Keratinocyte (primary cell): ENCODE measurements at regions not wholly inside any gene's neighbourhood (a gene's known extent, or its start where the extent isn't known, plus 50 kb on each side); places are given as distances from the start of the nearest gene placed in this dataset.

Experiments used
- DNase-seq: peaks from one replicate; pipeline ENCODE4 v3.0.0-alpha.2; 2011; ENCODE audit warnings: low read depth, missing footprints, low spot score
- FAIRE-seq: peaks from 2 replicates; lab custom pipeline; 2011; peaks lifted over from hg19 to GRCh38; lab: Jason Lieb, UNC
- H2AFZ ChIP-seq: 2 replicates; pipeline ENCODE4 v1.6.0; 2012; ENCODE audit warnings: low read length, control low read depth, inconsistent platforms; ENCODE audit not compliant: control insufficient read depth
- H3K27ac ChIP-seq: 2 replicates; pipeline ENCODE4 v1.5.1; 2011; ENCODE audit warnings: low read length; ENCODE audit not compliant: control insufficient read depth, insufficient read depth
- H3K27me3 ChIP-seq: 3 replicates; pipeline ENCODE4 v1.6.0; 2011; ENCODE audit warnings: low read length; ENCODE audit not compliant: control insufficient read depth, insufficient read depth; ENCODE audit errors: extremely low read depth
- H3K36me3 ChIP-seq, 2 experiments: 2 replicates in 1 of 2; 3 replicates in 1 of 2; pipeline ENCODE4 v1.5.1; 2011; ENCODE audit warnings: low read length in 2 of 2, mild to moderate bottlenecking in 1 of 2; ENCODE audit not compliant: control insufficient read depth in 2 of 2, insufficient read depth in 2 of 2; ENCODE audit errors: extremely low read depth in 1 of 2
- H3K4me1 ChIP-seq: 3 replicates; pipeline ENCODE4 v1.5.1; 2011; ENCODE audit warnings: low read length; ENCODE audit not compliant: control insufficient read depth, insufficient read depth; ENCODE audit errors: extremely low read depth
- H3K4me2 ChIP-seq: 3 replicates; pipeline ENCODE4 v1.6.0; 2011; ENCODE audit warnings: low read depth, low read length; ENCODE audit not compliant: control insufficient read depth, insufficient read depth; ENCODE audit errors: extremely low read depth
- H3K4me3 ChIP-seq, 3 experiments: fragments of 200-600 bp in 1 of 3; sonication (generic) in 1 of 3; 2 replicates in 2 of 3; 3 replicates in 1 of 3; pipeline ENCODE4 v1.5.1; 2011 to 2016; ENCODE audit warnings: low read length in 3 of 3, mild to moderate bottlenecking in 3 of 3, control low read depth in 2 of 3, inconsistent platforms in 1 of 3, low read depth in 1 of 3, mixed read lengths in 1 of 3, mixed run types in 1 of 3, moderate library complexity in 1 of 3; ENCODE audit not compliant: control insufficient read depth in 2 of 3, insufficient read depth in 2 of 3; ENCODE audit errors: extremely low read depth in 1 of 3
- H3K79me2 ChIP-seq: 2 replicates; pipeline ENCODE4 v1.6.0; 2012; ENCODE audit warnings: low read length; ENCODE audit not compliant: control insufficient read depth, insufficient read depth
- H3K9ac ChIP-seq: 3 replicates; pipeline ENCODE4 v1.6.0; 2011; ENCODE audit warnings: low read length; ENCODE audit not compliant: control insufficient read depth, insufficient read depth; ENCODE audit errors: extremely low read depth
- H3K9me1 ChIP-seq: 3 replicates; pipeline ENCODE4 v1.6.0; 2011; ENCODE audit warnings: low read length; ENCODE audit not compliant: control insufficient read depth, insufficient read depth; ENCODE audit errors: extremely low read depth
- H3K9me3 ChIP-seq: 2 replicates; pipeline ENCODE4 v1.5.1; 2012; ENCODE audit warnings: low read depth, low read length; ENCODE audit not compliant: control insufficient read depth
- H4K20me1 ChIP-seq: 3 replicates; pipeline ENCODE4 v1.6.0; 2011; ENCODE audit warnings: low read length; ENCODE audit not compliant: control insufficient read depth, insufficient read depth; ENCODE audit errors: extremely low read depth
- CTCF ChIP-seq, 3 experiments: IDR thresholded peaks in 1 of 3; conservative IDR thresholded peaks in 1 of 3; optimal IDR thresholded peaks in 1 of 3; 2 replicates in 2 of 3; 3 replicates in 1 of 3; pipeline versions ENCODE3 to v1.5.1; 2011; ENCODE audit warnings: low read length in 3 of 3, mild to moderate bottlenecking in 3 of 3, moderate library complexity in 2 of 3, control low read depth in 1 of 3, inconsistent platforms in 1 of 3; ENCODE audit not compliant: insufficient read depth in 2 of 3; ENCODE audit errors: extremely low read depth in 1 of 3
- EZH2 ChIP-seq: IDR thresholded peaks from one replicate; pipeline ENCODE4 v1.6.1; 2012; ENCODE audit warnings: inconsistent platforms, mild to moderate bottlenecking, low read length, moderate library complexity
- dilution Hi-C: fragments of 300-500 bp; cut with MboI; formaldehyde crosslinking; loops from one replicate; pipeline ENCODE4 v1.7.0; 2020; ENCODE audit warnings: low sequenced_read_pairs; ENCODE audit not compliant: extremely low pct_ligation_motif_present

GRCh38 chr3:177522051-177522450 is 324.8 kb upstream of the TBL1XR1 start:
- DNase-seq (no peak), FAIRE-seq (no peak)
- Histone ChIP-seq H3K27me3 (no peaks in the 10 kb centered on the region), H3K27ac (no peak overlapping the region), H2AFZ (no peak overlapping the region), H3K79me2 (no peaks in the 10 kb centered on the region), H3K4me2 (no peak overlapping the region), H3K4me3 (no peak overlapping the region), H3K9me3 (no peaks in the 10 kb centered on the region), H3K4me1 (peaks cover 11% of the 10 kb centered on the region), H3K9ac (no peak overlapping the region), H4K20me1 (no peaks in the 10 kb centered on the region), H3K36me3 (no peaks in the 10 kb centered on the region), H3K9me1 (no peaks in the 10 kb centered on the region)
- TF ChIP-seq EZH2 (no peak), CTCF (optimal IDR thresholded peaks at IDR 0.05 in 1 of 3, IDR thresholded peaks at IDR 0.05 in 1 of 3, conservative IDR thresholded peaks at IDR 0.05 in 1 of 3; ENCODE audit: extremely low read depth in 1 of 3, insufficient read depth in 2 of 3, low read length in 3 of 3) (no peak)
- dilution Hi-C loops, result no loop called here

GRCh38 chr3:177523067-177523675 is 325.9 kb upstream of the TBL1XR1 start:
- FAIRE-seq, result no peak
- H3K79me2 ChIP-seq, result no peaks in the 10 kb centered on the region
- dilution Hi-C loops, result no loop called here

More at GRCh38 chr3:177523067-177523675, 325.9 kb upstream of the TBL1XR1 start:
- Histone ChIP-seq H3K9me3 (no peaks in the 10 kb centered on the region), H3K4me3 (no peak overlapping the region), H3K9me1 (no peaks in the 10 kb centered on the region), H3K9ac (no peak overlapping the region), H3K4me1 (peaks cover 14% of the 10 kb centered on the region), H3K36me3 (no peaks in the 10 kb centered on the region), H3K27ac (no peak overlapping the region), H3K27me3 (no peaks in the 10 kb centered on the region), H2AFZ (no peak overlapping the region), H4K20me1 (no peaks in the 10 kb centered on the region), H3K4me2 (no peak overlapping the region)
- DNase-seq, result no peak
- TF ChIP-seq CTCF (optimal IDR thresholded peaks at IDR 0.05 in 1 of 3, IDR thresholded peaks at IDR 0.05 in 1 of 3, conservative IDR thresholded peaks at IDR 0.05 in 1 of 3; ENCODE audit: extremely low read depth in 1 of 3, insufficient read depth in 2 of 3, low read length in 3 of 3) (no peak), EZH2 (no peak)
